Body of pancreas (tissue), 4 donors: ENCODE measurements at regions not wholly inside any gene's neighbourhood (a gene's known extent, or its start where the extent isn't known, plus 50 kb on each side); places are given as distances from the start of the nearest gene placed in this dataset.

Experiments
- ATAC-seq: fragments of 150-250 bp; one replicate; pipeline ENCODE4 v1.9.1; 2016
- DNase-seq, 4 donors: peaks; one replicate each; pipeline ENCODE4 v3.0.0-alpha.2; 2019
- H3K27ac ChIP-seq, 4 donors: fragments of 200-600 bp; sonication (generic); 1 replicate in 3 of 4; 2 replicates in 1 of 4; pipeline versions ENCODE4 v1.5.1 to v1.6.1; 2016 to 2019; ENCODE audit warnings: mild to moderate bottlenecking in 1 of 4, mixed read lengths in 1 of 4, moderate library complexity in 1 of 4
- H3K27me3 ChIP-seq, 2 donors: fragments of 200-600 bp; sonication (generic); one replicate each; pipeline ENCODE4 v1.6.0; 2016; ENCODE audit warnings: mild to moderate bottlenecking in 1 of 2
- H3K36me3 ChIP-seq, 2 donors: fragments of 200-600 bp; sonication (generic); replicated peaks in 1 of 2; 2 replicates each; pipeline ENCODE4 v1.5.1; 2016; ENCODE audit warnings: low read depth in 2 of 2; ENCODE audit not compliant: insufficient read depth in 1 of 2
- H3K4me1 ChIP-seq: fragments of 200-600 bp; sonication (generic); one replicate; pipeline ENCODE4 v1.6.0; 2016
- H3K4me3 ChIP-seq, 2 donors: fragments of 200-600 bp; sonication (generic); 1 replicate in 1 of 2; 2 replicates in 1 of 2; pipeline ENCODE4 v1.5.1; 2016 to 2019
- H3K9me3 ChIP-seq, 3 donors: fragments of 200-600 bp; sonication (generic); 1 replicate in 2 of 3; 2 replicates in 1 of 3; pipeline ENCODE4 v1.5.1; 2016
- CTCF ChIP-seq, 7 experiments: fragments of 450-650 bp in 4 of 7; fragments of 200-600 bp in 3 of 7; sonication (generic) in 3 of 7; IDR thresholded peaks; one replicate each; pipeline ENCODE4 v1.5.1; 2016 to 2019; ENCODE audit warnings: antibody characterized with exemption in 7 of 7
- POLR2A ChIP-seq, 3 donors: fragments of 450-650 bp; IDR thresholded peaks; one replicate each; pipeline ENCODE4 v1.6.1; 2016; ENCODE audit warnings: antibody characterized with exemption in 3 of 3, mild to moderate bottlenecking in 2 of 3
- WGBS, 2 donors: methylation state at CpG; one replicate each; pipeline ENCODE4 v1.1.5; 2017; 5-methylcytosine and 5-hydroxymethylcytosine counted together
- intact Hi-C: fragments of 100-400 bp; cut with DNase I; formaldehyde crosslinking; loops from one replicate; pipeline ENCODE4 v1.15.1; 2023

GRCh38 chr5:33300209-33300742 is 140.5 kb upstream of the TARS1 start:
- Histone ChIP-seq H3K27ac (no peak overlapping the region), H3K9me3 (no peaks in the 10 kb centered on the region), H3K27me3 (no peaks in the 10 kb centered on the region), H3K4me1 (no peaks in the 10 kb centered on the region), H3K4me3 (no peak overlapping the region), H3K36me3 (no peaks in the 10 kb centered on the region)
- DNase-seq (no peak), ATAC-seq (no peak)
- no peak for TF ChIP-seq POLR2A (IDR thresholded peaks at IDR 0.05)
- intact Hi-C loops = no loop called here
- 15 to 16% methylated on average over 3 of the region's 3 CpGs for WGBS, 2 donors

- Histone ChIP-seq H3K9me3 (no peaks in the 10 kb centered on the region), H3K4me3 (no peak overlapping the region), H3K27me3 (no peaks in the 10 kb centered on the region), H3K27ac (no peak overlapping the region), H3K36me3 (no peaks in the 10 kb centered on the region), H3K4me1 (no peaks in the 10 kb centered on the region)
- DNase-seq (no peak), ATAC-seq (no peak)
- TF ChIP-seq CTCF (IDR thresholded peaks at IDR 0.05) (no peak), POLR2A (IDR thresholded peaks at IDR 0.05) (no peak)
- intact Hi-C loops = no loop called here
- WGBS, 2 donors = 78 to 90% methylated on average over 1 of the region's 1 CpG
Observed at GRCh38 chr5:33303579-33304095, 137.1 kb upstream of the TARS1 start.

DNA sequence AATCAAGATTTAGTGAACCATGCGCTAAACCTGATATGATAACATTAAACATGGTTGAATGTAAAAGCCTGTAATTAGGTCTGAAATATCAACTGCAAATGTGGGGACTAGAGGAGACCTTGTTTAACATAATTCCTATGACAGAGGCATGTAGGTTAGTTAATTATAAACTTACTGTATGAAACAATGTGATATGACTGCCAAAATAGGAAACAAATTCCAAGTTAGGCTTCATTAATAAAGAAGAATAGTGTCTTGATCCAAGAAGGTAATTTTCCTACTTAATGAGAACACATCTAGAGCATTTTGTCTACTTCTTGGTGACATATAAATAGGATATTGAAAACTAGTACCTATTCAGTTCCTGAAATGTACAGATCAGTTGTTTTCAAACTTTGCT is 136.2 kb upstream of the TARS1 start:
- WGBS, 2 donors = 64% methylated on average over 1 of the region's 1 CpG
- no peak for DNase-seq
- no peak for TF ChIP-seq POLR2A (IDR thresholded peaks at IDR 0.05)
- H3K27ac ChIP-seq = no peak overlapping the region
- ATAC-seq = no peak
- H3K27me3 ChIP-seq = no peaks in the 10 kb centered on the region
- no peak overlapping the region for H3K4me3 ChIP-seq
- no peaks in the 10 kb centered on the region for H3K4me1 ChIP-seq
- intact Hi-C loops = no loop called here
- H3K9me3 ChIP-seq = no peaks in the 10 kb centered on the region
- H3K36me3 ChIP-seq = no peaks in the 10 kb centered on the region

DNA sequence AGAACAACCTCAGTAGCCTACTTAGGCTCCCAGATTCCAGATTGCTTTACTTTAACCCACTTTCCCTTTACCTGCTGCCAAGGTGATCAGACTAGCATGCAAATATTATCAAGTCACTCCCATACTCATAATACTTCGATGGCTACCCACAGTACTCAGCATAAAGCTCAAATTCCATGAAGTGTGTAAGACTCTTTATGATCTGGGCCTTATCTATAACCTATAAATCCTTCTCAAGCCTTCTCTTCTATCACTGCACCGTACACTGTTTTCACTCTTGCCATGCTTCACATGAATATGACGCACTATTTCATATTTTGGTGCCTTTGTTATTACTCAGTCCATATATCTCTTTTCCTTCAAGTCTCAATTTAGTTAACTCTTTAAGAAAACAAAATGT is 135.2 kb upstream of the TARS1 start:
- no peak overlapping the region for H3K27ac ChIP-seq
- no peaks in the 10 kb centered on the region for H3K27me3 ChIP-seq
- H3K9me3 ChIP-seq = no peaks in the 10 kb centered on the region
- H3K4me1 ChIP-seq = no peaks in the 10 kb centered on the region
- WGBS, 2 donors = 65 to 87% methylated on average over 3 of the region's 3 CpGs
- ATAC-seq (no peak), DNase-seq (no peak)
- H3K36me3 ChIP-seq = no peaks in the 10 kb centered on the region
- intact Hi-C loops = no loop called here
- TF ChIP-seq CTCF (IDR thresholded peaks at IDR 0.05) (no peak), POLR2A (IDR thresholded peaks at IDR 0.05) (no peak)
- no peak overlapping the region for H3K4me3 ChIP-seq

GRCh38 chr5:33306758-33307157 is 134.0 kb upstream of the TARS1 start:
- intact Hi-C loops = no loop called here
- no peaks in the 10 kb centered on the region for H3K4me1 ChIP-seq
- H3K27me3 ChIP-seq = no peaks in the 10 kb centered on the region
- H3K36me3 ChIP-seq = no peaks in the 10 kb centered on the region
- no peaks in the 10 kb centered on the region for H3K9me3 ChIP-seq
- H3K4me3 ChIP-seq = no peak overlapping the region
- ATAC-seq = no peak
- DNase-seq = no peak
- H3K27ac ChIP-seq = no peak overlapping the region
- TF ChIP-seq CTCF (IDR thresholded peaks at IDR 0.05) = no peak

DNA sequence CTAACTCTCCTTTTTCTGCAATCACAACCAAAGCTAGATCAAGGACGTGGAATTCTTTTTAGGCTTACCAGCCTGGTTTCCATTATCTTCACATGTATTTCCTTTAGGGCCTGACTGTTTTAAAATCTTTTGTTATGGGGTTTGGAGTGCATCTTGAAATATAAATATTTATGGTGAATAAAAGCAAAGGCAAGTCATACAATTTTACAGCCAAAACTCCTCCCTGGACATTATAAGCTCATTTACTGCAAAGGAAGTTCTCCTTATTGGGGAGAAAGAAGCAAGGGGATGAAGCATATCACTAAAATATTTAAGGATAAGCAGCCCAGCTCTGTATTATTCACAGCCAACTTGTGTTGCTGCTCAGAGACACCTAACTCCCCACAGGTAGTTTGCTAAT is 132.2 kb upstream of the TARS1 start:
- TF ChIP-seq CTCF (IDR thresholded peaks at IDR 0.05) = no peak
- TF ChIP-seq POLR2A (IDR thresholded peaks at IDR 0.05) = no peak
- Histone ChIP-seq H3K27ac (no peak overlapping the region), H3K4me1 (no peaks in the 10 kb centered on the region), H3K27me3 (no peaks in the 10 kb centered on the region), H3K9me3 (no peaks in the 10 kb centered on the region), H3K4me3 (no peak overlapping the region), H3K36me3 (no peaks in the 10 kb centered on the region)
- DNase-seq (no peak), ATAC-seq (no peak)
- WGBS, 2 donors = 84 to 85% methylated on average over 1 of the region's 1 CpG
- intact Hi-C loops = no loop called here
